ENCODE measurements at regions not wholly inside any gene's neighbourhood (a gene's known extent, or its start where the extent isn't known, plus 50 kb on each side); places are given as distances from the start of the nearest gene placed in this dataset.

- no peaks in the 10 kb centered on the region for H3K36me3 ChIP-seq
- DNase-seq (no peak), ATAC-seq (ENCODE audit: low FRiP score in 2 of 2) (no peak)
- peaks cover 0 to under 1% (median 0%) of the 10 kb centered on the region in 4 donors for H3K27me3 ChIP-seq
- TF ChIP-seq POLR2A (IDR thresholded peaks at IDR 0.05) (no peak), EP300 (IDR thresholded peaks at IDR 0.05) (no peak), CTCF (IDR thresholded peaks at IDR 0.05) (no peak), POLR2AphosphoS5 (IDR thresholded peaks at IDR 0.05) (no peak)
- no peaks in the 10 kb centered on the region for H3K9me3 ChIP-seq
- peaks cover 0 to 1% (median 0%) of the 10 kb centered on the region in 4 donors for H3K4me1 ChIP-seq
- H3K27ac ChIP-seq = no peak overlapping the region
- H3K4me3 ChIP-seq = no peak overlapping the region
- 80 to 93% methylated on average over 5 of the region's 5 CpGs for WGBS, 2 donors
Observed at GRCh38 chr17:77534137-77534536, 393.4 kb downstream of the SEC14L1 start.

GRCh38 chr17:77535435-77535834 lies 394.7 kb downstream of the SEC14L1 start:
- no peak for DNase-seq
- no peak for ATAC-seq (ENCODE audit: low FRiP score in 2 of 2)
- H3K36me3 ChIP-seq = no peaks in the 10 kb centered on the region
- WGBS, 2 donors = 48 to 50% methylated on average over 10 of the region's 10 CpGs
- H3K9me3 ChIP-seq = no peaks in the 10 kb centered on the region
- no peak overlapping the region for H3K4me3 ChIP-seq
- no peak for TF ChIP-seq POLR2A (IDR thresholded peaks at IDR 0.05)
- no peak for TF ChIP-seq CTCF (IDR thresholded peaks at IDR 0.05)
- no peak for TF ChIP-seq EP300 (IDR thresholded peaks at IDR 0.05)
- TF ChIP-seq POLR2AphosphoS5 (IDR thresholded peaks at IDR 0.05) = no peak
- no peak overlapping the region for H3K27ac ChIP-seq
- H3K4me1 ChIP-seq = no peaks in the 10 kb centered on the region
- H3K27me3 ChIP-seq = no peaks in the 10 kb centered on the region

GRCh38 chr17:77535892-77536291 lies 395.1 kb downstream of the SEC14L1 start:
- WGBS, 2 donors = 66 to 78% methylated on average over 6 of the region's 6 CpGs

GRCh38 chr17:77537566-77537965 lies 396.8 kb downstream of the SEC14L1 start:
- no peaks in the 10 kb centered on the region for H3K27me3 ChIP-seq
- ATAC-seq (ENCODE audit: low FRiP score in 2 of 2) (no peak), DNase-seq (no peak)
- no peak for TF ChIP-seq CTCF (IDR thresholded peaks at IDR 0.05)
- no peaks in the 10 kb centered on the region for H3K36me3 ChIP-seq
- peaks cover 0 to 6% (median 2%) of the 10 kb centered on the region in 4 donors for H3K4me1 ChIP-seq
- no peaks in the 10 kb centered on the region for H3K9me3 ChIP-seq
- H3K27ac ChIP-seq = no peak overlapping the region
- no peak overlapping the region for H3K4me3 ChIP-seq
- 86 to 87% methylated on average over 7 of the region's 7 CpGs for WGBS, 2 donors

More at GRCh38 chr17:77535892-77536291, 395.1 kb downstream of the SEC14L1 start:
- Histone ChIP-seq H3K9me3 (no peaks in the 10 kb centered on the region), H3K27me3 (no peaks in the 10 kb centered on the region), H3K36me3 (no peaks in the 10 kb centered on the region), H3K27ac (no peak overlapping the region), H3K4me1 (no peaks in the 10 kb centered on the region), H3K4me3 (no peak overlapping the region)
- no peak for TF ChIP-seq CTCF (IDR thresholded peaks at IDR 0.05)
- TF ChIP-seq EP300 (IDR thresholded peaks at IDR 0.05) = no peak
- no peak for TF ChIP-seq POLR2A (IDR thresholded peaks at IDR 0.05)
- TF ChIP-seq POLR2AphosphoS5 (IDR thresholded peaks at IDR 0.05) = no peak
- no peak for DNase-seq
- ATAC-seq (ENCODE audit: low FRiP score in 2 of 2) = no peak

- peak in 1 of 2 donors; percentile 47 for DNase-seq
- 81 to 82% methylated on average over 3 to 11 of the region's 11 CpGs for whole genome bisulfite sequencing, 2 donors
Observed at GRCh38 chr17:77540531-77540930, 399.8 kb downstream of the SEC14L1 start.

More at GRCh38 chr17:77540531-77540930, 399.8 kb downstream of the SEC14L1 start:
- ATAC-seq (ENCODE audit: low FRiP score in 2 of 2) = no peak
- Histone ChIP-seq H3K27ac (no peak overlapping the region), H3K4me1 (peaks cover 0 to 10% (median 4%) of the 10 kb centered on the region in 4 donors), H3K36me3 (no peaks in the 10 kb centered on the region), H3K27me3 (no peaks in the 10 kb centered on the region), H3K4me3 (no peak overlapping the region), H3K9me3 (no peaks in the 10 kb centered on the region)
- TF ChIP-seq POLR2AphosphoS5 (IDR thresholded peaks at IDR 0.05) = no peak
- TF ChIP-seq CTCF (IDR thresholded peaks at IDR 0.05) = no peak
- TF ChIP-seq EP300 (IDR thresholded peaks at IDR 0.05) = no peak
- no peak for TF ChIP-seq POLR2A (IDR thresholded peaks at IDR 0.05)

All from upper lobe of left lung (tissue), 6 donors.